ENCODE measurements at regions not wholly inside any gene's neighbourhood (a gene's known extent, or its start where the extent isn't known, plus 50 kb on each side); places are given as distances from the start of the nearest gene placed in this dataset.

GRCh38 chr3:72338082-72338941 lies 509.9 kb downstream of the SHQ1 start:
- no peak overlapping the region for H3K27ac ChIP-seq (ENCODE audit: insufficient read depth, low read depth, low read length)
- intact Hi-C loops (cut with micrococcal nuclease) = no loop called here

DNA sequence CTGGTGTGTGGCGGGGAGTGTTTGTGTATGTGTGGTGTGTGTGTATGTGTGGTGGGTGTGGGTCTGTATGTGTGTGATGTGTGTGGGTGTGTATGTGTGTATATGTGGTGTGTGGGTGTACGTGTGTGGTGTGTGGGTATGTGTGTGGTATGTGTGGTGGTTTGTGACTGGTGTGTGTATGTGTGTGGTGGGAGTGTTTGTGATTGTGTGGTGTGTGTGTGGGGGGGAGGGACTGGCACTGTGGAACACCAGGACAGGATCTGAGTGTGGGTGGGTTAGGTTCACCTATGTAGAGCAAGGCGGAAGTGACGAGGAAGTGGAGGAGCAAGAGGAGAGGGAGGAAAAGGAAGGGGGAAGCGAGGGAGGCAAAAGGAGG lies 510.8 kb downstream of the SHQ1 start:
- H3K4me1 ChIP-seq (ENCODE audit: control insufficient read depth, extremely low read depth, insufficient read depth, low read length) = no peaks in the 10 kb centered on the region
- H3K4me2 ChIP-seq (ENCODE audit: insufficient read depth, low read length) = no peak overlapping the region
- no peak overlapping the region for H3K9ac ChIP-seq (replicated peaks; ENCODE audit: extremely low read depth, insufficient read depth, low read length)
- H3K27ac ChIP-seq (ENCODE audit: insufficient read depth, low read depth, low read length) = no peak overlapping the region
- H3K4me3 ChIP-seq (replicated peaks in 1 of 3; ENCODE audit: insufficient read depth in 1 of 3, low read depth in 1 of 3, low read length in 3 of 3) = no peak overlapping the region
- H3K9me3 ChIP-seq (replicated peaks; ENCODE audit: control insufficient read depth, insufficient read depth, low read length) = no peaks in the 10 kb centered on the region
- no peaks in the 10 kb centered on the region for H3K79me2 ChIP-seq (ENCODE audit: control insufficient read depth, insufficient read depth, low read length)
- DNase-seq (ENCODE audit: low read depth, low spot score) (no peak), FAIRE-seq (no peak)
- no peaks in the 10 kb centered on the region for H3K36me3 ChIP-seq (ENCODE audit: control insufficient read depth in 2 of 2, extremely low read depth in 1 of 2, insufficient read depth in 2 of 2, low read length in 2 of 2)
- BruUV-seq (replicated peaks) = no TSS peak
- H3K9me1 ChIP-seq (replicated peaks; ENCODE audit: control insufficient read depth, extremely low read depth, insufficient read depth, low read length) = no peaks in the 10 kb centered on the region
- dilution Hi-C loops (cut with MboI; ENCODE audit: extremely low pct_ligation_motif_present, low sequenced_read_pairs) (no loop called here), intact Hi-C loops (cut with micrococcal nuclease) (no loop called here)
- CTCF ChIA-PET = interaction anchor here (1.5 kb wide), 1 partner anchor 82 kb away, joined by 5 read pairs; no protein-coding TSS in a partner anchor
- H4K20me1 ChIP-seq (replicated peaks; ENCODE audit: control insufficient read depth, extremely low read depth, insufficient read depth, low read length) = no peaks in the 10 kb centered on the region
- no peak overlapping the region for H2AFZ ChIP-seq (ENCODE audit: low read depth, low read length)
- POLR2A ChIA-PET = no interaction called here
- H3K27me3 ChIP-seq (ENCODE audit: control insufficient read depth in 2 of 2, insufficient read depth in 2 of 2, low read length in 2 of 2) = peaks cover 0 to 15% of the 10 kb centered on the region in 2 experiments
- no peak for TF ChIP-seq MYC (IDR thresholded peaks at IDR 0.05; ENCODE audit: low read depth, low read length)
- TF ChIP-seq, protein P1, sequence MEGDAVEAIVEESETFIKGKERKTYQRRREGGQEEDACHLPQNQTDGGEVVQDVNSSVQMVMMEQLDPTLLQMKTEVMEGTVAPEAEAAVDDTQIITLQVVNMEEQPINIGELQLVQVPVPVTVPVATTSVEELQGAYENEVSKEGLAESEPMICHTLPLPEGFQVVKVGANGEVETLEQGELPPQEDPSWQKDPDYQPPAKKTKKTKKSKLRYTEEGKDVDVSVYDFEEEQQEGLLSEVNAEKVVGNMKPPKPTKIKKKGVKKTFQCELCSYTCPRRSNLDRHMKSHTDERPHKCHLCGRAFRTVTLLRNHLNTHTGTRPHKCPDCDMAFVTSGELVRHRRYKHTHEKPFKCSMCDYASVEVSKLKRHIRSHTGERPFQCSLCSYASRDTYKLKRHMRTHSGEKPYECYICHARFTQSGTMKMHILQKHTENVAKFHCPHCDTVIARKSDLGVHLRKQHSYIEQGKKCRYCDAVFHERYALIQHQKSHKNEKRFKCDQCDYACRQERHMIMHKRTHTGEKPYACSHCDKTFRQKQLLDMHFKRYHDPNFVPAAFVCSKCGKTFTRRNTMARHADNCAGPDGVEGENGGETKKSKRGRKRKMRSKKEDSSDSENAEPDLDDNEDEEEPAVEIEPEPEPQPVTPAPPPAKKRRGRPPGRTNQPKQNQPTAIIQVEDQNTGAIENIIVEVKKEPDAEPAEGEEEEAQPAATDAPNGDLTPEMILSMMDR (IDR thresholded peaks at IDR 0.05; ENCODE audit: extremely low read depth in 1 of 2, insufficient read depth in 1 of 2, low read depth in 1 of 2, low read length in 2 of 2) = no peak
- no peak for TF ChIP-seq GATA2 (IDR thresholded peaks at IDR 0.05; ENCODE audit: insufficient read depth, insufficient read length, low read depth, low read length)
- TF ChIP-seq FOS (IDR thresholded peaks at IDR 0.05; ENCODE audit: borderline replicate concordance, insufficient read depth, low read length) = no peak
- no peak for TF ChIP-seq POLR2A (IDR thresholded peaks at IDR 0.05; ENCODE audit: low read depth, low read length)
- no peak for TF ChIP-seq POLR2AphosphoS5 (IDR thresholded peaks at IDR 0.05; ENCODE audit: insufficient read depth, low read depth, low read length)
- no peak for TF ChIP-seq JUN (IDR thresholded peaks at IDR 0.05; ENCODE audit: borderline replicate concordance, insufficient read depth, insufficient read length, low read depth)
- TF ChIP-seq EZH2 (IDR thresholded peaks at IDR 0.05; ENCODE audit: borderline replicate concordance, low read depth, low read length, severe bottlenecking) = no peak
- no peak for TF ChIP-seq MAX (IDR thresholded peaks at IDR 0.05; ENCODE audit: insufficient read depth, insufficient read length)

More at GRCh38 chr3:72338082-72338941, 509.9 kb downstream of the SHQ1 start:
- Histone ChIP-seq H3K4me1 (ENCODE audit: control insufficient read depth, extremely low read depth, insufficient read depth, low read length) (no peaks in the 10 kb centered on the region), H2AFZ (ENCODE audit: low read depth, low read length) (no peak overlapping the region), H3K4me2 (ENCODE audit: insufficient read depth, low read length) (no peak overlapping the region), H3K79me2 (ENCODE audit: control insufficient read depth, insufficient read depth, low read length) (no peaks in the 10 kb centered on the region), H4K20me1 (replicated peaks; ENCODE audit: control insufficient read depth, extremely low read depth, insufficient read depth, low read length) (no peaks in the 10 kb centered on the region), H3K36me3 (ENCODE audit: control insufficient read depth in 2 of 2, extremely low read depth in 1 of 2, insufficient read depth in 2 of 2, low read length in 2 of 2) (no peaks in the 10 kb centered on the region), H3K9me1 (replicated peaks; ENCODE audit: control insufficient read depth, extremely low read depth, insufficient read depth, low read length) (no peaks in the 10 kb centered on the region), H3K9ac (replicated peaks; ENCODE audit: extremely low read depth, insufficient read depth, low read length) (no peak overlapping the region), H3K9me3 (replicated peaks; ENCODE audit: control insufficient read depth, insufficient read depth, low read length) (no peaks in the 10 kb centered on the region), H3K4me3 (replicated peaks in 1 of 3; ENCODE audit: insufficient read depth in 1 of 3, low read depth in 1 of 3, low read length in 3 of 3) (no peak overlapping the region), H3K27me3 (ENCODE audit: control insufficient read depth in 2 of 2, insufficient read depth in 2 of 2, low read length in 2 of 2) (peaks cover 0 to 12% of the 10 kb centered on the region in 2 experiments)
- POLR2A ChIA-PET = interaction anchor here (0.6 kb wide), 1 partner anchor 43 kb away, joined by 3 read pairs; no protein-coding TSS in a partner anchor
- no TSS peak for BruUV-seq (replicated peaks)
- no peak for FAIRE-seq
- CTCF ChIA-PET = no interaction called here
- dilution Hi-C loops (cut with MboI; ENCODE audit: extremely low pct_ligation_motif_present, low sequenced_read_pairs) = no loop called here
- TF ChIP-seq GATA2 (IDR thresholded peaks at IDR 0.05; ENCODE audit: insufficient read depth, insufficient read length, low read depth, low read length) = peak; percentile 8
- TF ChIP-seq EZH2 (IDR thresholded peaks at IDR 0.05; ENCODE audit: borderline replicate concordance, low read depth, low read length, severe bottlenecking) = no peak
- peak; percentile 16 for DNase-seq (ENCODE audit: low read depth, low spot score)

Measured in endothelial cell of umbilical vein (primary cell).